ENCODE measurements at regions not wholly inside any gene's neighbourhood (a gene's known extent, or its start where the extent isn't known, plus 50 kb on each side); places are given as distances from the start of the nearest gene placed in this dataset.

DNA sequence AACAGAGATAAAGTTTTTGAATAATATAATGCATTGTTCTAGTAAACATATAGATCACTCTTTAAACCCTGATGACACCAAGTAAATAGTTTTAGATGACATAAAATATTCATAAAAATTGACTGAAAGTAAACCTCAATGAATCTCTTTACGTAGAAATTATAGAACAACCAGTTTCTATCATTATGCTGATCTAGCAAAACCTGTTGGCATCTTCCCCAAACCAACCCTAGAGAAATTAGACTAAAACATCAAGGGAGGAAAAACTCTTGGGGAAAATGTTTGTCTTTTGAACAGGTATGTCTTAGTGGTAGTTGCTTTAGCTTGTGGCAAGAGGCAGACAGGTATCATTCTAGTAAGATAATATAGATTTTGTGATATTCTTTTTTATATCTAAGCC lies 747.0 kb upstream of the CDH6 start:
- TF ChIP-seq, protein P1, sequence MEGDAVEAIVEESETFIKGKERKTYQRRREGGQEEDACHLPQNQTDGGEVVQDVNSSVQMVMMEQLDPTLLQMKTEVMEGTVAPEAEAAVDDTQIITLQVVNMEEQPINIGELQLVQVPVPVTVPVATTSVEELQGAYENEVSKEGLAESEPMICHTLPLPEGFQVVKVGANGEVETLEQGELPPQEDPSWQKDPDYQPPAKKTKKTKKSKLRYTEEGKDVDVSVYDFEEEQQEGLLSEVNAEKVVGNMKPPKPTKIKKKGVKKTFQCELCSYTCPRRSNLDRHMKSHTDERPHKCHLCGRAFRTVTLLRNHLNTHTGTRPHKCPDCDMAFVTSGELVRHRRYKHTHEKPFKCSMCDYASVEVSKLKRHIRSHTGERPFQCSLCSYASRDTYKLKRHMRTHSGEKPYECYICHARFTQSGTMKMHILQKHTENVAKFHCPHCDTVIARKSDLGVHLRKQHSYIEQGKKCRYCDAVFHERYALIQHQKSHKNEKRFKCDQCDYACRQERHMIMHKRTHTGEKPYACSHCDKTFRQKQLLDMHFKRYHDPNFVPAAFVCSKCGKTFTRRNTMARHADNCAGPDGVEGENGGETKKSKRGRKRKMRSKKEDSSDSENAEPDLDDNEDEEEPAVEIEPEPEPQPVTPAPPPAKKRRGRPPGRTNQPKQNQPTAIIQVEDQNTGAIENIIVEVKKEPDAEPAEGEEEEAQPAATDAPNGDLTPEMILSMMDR (IDR thresholded peaks at IDR 0.05; ENCODE audit: low read depth, low read length, poor library complexity, severe bottlenecking), result no peak
- no peak for TF ChIP-seq EZH2phosphoT487 (IDR thresholded peaks at IDR 0.05; ENCODE audit: borderline replicate concordance, low read length)
